Kidney (tissue), 13 donors: ENCODE measurements at regions not wholly inside any gene's neighbourhood (a gene's known extent, or its start where the extent isn't known, plus 50 kb on each side); places are given as distances from the start of the nearest gene placed in this dataset.
A peak's percentile ranks its signal among the peaks of the same experiment; 100 is the strongest.
"Not testable (repeated sequence)": the region's sequence is repeated elsewhere in the genome, so short reads cannot be mapped to it uniquely, and the experiment has no call there.

Experiments used
- DNase-seq, 5 donors: peaks; one replicate each; pipeline ENCODE4 v3.0.0-alpha.2; 2013 to 2020
- FAIRE-seq: peaks from 2 replicates; lab custom pipeline; 2012; peaks lifted over from hg19 to GRCh38; lab: Jason Lieb, UNC
- H3K27ac ChIP-seq, 2 donors: one replicate each; pipeline ENCODE4 v1.7.0; 2013; ENCODE audit warnings: low read depth in 2 of 2, low read length in 2 of 2, inconsistent platforms in 1 of 2
- H3K27me3 ChIP-seq: one replicate; pipeline ENCODE4 v1.7.1; 2013; ENCODE audit warnings: low read length, inconsistent platforms; ENCODE audit not compliant: control insufficient read depth, insufficient read depth
- H3K36me3 ChIP-seq, 3 donors: one replicate each; pipeline versions ENCODE4 v1.7.0 to v1.7.1; 2013; ENCODE audit warnings: low read length in 3 of 3, control low read depth in 1 of 3, inconsistent platforms in 1 of 3; ENCODE audit not compliant: insufficient read depth in 3 of 3, control insufficient read depth in 2 of 3
- H3K4me1 ChIP-seq, 3 donors: one replicate each; pipeline versions ENCODE4 v1.7.0 to v1.7.1; 2013; ENCODE audit warnings: low read length in 3 of 3, inconsistent platforms in 1 of 3, low read depth in 1 of 3; ENCODE audit not compliant: control insufficient read depth in 2 of 3, insufficient read depth in 2 of 3
- H3K4me3 ChIP-seq, 3 donors: one replicate each; pipeline versions ENCODE4 v1.7.0 to v1.8.1; 2013; ENCODE audit warnings: low read length in 3 of 3, control low read depth in 1 of 3, inconsistent platforms in 1 of 3
- H3K9ac ChIP-seq, 3 donors: one replicate each; pipeline versions ENCODE4 v1.7.0 to v1.7.1; 2013; ENCODE audit warnings: low read length in 3 of 3, control low read depth in 1 of 3, inconsistent platforms in 1 of 3
- H3K9me3 ChIP-seq, 3 donors: one replicate each; pipeline versions ENCODE4 v1.7.0 to v1.7.1; 2013; ENCODE audit warnings: low read length in 3 of 3, control low read depth in 1 of 3, inconsistent platforms in 1 of 3; ENCODE audit not compliant: control insufficient read depth in 2 of 3, insufficient read depth in 1 of 3
- intact Hi-C: fragments of 100-400 bp; cut with DNase I; formaldehyde crosslinking; loops from one replicate; pipeline ENCODE4 v1.11.1; 2022
- TF ChIP-seq, protein P1 (sequence below): IDR thresholded peaks from 3 replicates; pipeline ENCODE4 v1.5.1; 2012; ENCODE audit warnings: mild to moderate bottlenecking, moderate library complexity, borderline replicate concordance; ENCODE audit not compliant: insufficient read depth; ENCODE audit errors: extremely low read depth
- donor health status: control.
- donor health status: control.
- donor health status: control.
- donor health status: control.
- donor health status: control.
- donor health status: DM: yes; HTN: yes; CAD: no.
- donor health status: Normal renal cell carcinoma (clear cell type).

DNA sequence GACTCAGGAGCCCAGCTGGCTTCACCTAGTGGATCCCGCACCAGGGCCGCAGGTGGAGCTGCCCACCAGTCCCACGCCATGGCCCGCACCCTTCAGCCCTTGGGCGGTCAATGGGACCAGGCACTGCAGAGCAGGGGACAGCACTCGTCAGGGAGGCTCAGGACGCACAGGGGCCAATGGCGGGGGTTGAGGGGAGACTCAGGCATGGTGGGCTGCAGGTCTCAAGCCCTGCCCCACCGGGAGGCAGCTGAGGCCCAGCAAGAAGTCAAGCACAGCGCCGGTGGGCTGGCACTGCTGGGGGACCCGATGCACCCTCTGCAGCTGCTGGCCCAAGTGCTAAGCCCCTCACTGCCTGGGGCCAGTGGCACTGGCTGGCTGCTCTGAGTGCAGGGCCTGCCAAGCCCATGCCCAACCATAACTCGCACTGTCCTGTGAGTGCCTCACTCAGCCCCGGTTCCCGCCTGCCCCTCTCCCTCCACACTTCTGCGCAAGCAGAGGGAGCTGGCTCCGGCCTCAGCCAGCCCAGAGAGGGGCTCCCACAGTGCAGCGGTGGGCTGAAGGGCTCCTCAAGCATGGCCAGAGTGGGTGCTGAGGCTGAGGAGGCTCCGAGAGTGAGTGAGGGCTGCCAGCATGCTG, 111.7 kb upstream of the PGR start:
- intact Hi-C loops = no loop called here
- H3K9me3 ChIP-seq = no peaks in the 10 kb centered on the region
- H3K4me1 ChIP-seq = no peaks in the 10 kb centered on the region
- TF ChIP-seq, protein P1, sequence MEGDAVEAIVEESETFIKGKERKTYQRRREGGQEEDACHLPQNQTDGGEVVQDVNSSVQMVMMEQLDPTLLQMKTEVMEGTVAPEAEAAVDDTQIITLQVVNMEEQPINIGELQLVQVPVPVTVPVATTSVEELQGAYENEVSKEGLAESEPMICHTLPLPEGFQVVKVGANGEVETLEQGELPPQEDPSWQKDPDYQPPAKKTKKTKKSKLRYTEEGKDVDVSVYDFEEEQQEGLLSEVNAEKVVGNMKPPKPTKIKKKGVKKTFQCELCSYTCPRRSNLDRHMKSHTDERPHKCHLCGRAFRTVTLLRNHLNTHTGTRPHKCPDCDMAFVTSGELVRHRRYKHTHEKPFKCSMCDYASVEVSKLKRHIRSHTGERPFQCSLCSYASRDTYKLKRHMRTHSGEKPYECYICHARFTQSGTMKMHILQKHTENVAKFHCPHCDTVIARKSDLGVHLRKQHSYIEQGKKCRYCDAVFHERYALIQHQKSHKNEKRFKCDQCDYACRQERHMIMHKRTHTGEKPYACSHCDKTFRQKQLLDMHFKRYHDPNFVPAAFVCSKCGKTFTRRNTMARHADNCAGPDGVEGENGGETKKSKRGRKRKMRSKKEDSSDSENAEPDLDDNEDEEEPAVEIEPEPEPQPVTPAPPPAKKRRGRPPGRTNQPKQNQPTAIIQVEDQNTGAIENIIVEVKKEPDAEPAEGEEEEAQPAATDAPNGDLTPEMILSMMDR = no peak
- H3K4me3 ChIP-seq = no peak overlapping the region
- H3K36me3 ChIP-seq = no peaks in the 10 kb centered on the region
- H3K27ac ChIP-seq = no peak overlapping the region
- FAIRE-seq = no peak
- no peaks in the 10 kb centered on the region for H3K27me3 ChIP-seq
- H3K9ac ChIP-seq = no peak overlapping the region
- DNase-seq = peak in 1 of 5 donors; percentile 59

DNA sequence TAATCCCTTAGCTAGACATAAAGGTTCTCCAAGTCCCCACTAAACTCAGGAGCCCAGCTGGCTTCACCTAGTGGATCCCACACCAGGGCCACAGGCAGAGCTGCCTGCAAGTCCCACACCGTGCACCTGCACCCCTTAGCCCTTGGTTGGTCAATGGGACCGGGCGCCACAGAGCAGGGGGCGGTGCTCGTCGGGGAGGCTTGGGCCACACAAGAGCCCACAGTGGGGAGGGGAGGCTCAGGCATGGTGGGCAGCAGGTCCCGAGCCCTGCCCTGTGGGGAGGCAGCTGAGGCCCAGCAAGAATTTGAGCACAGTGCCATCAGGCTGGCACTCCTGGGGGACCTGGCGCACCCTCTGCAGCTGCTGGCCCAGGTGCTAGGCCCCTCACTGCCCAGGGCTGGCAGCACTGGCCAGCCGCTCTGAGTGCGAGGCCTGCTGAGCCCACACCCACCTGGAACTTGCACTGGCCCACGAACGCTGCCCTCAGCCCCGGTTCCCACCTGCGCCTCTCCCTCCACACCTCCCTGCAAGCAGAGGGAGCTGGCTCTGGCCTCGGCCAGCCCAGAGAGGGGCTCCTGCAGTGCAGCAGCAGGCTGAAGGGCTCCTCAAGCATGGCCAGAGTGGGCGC, 101.7 kb upstream of the PGR start:
- H3K27ac ChIP-seq, intact Hi-C loops, DNase-seq, H3K36me3 ChIP-seq, H3K9ac ChIP-seq, FAIRE-seq, H3K4me3 ChIP-seq, H3K9me3 ChIP-seq, H3K4me1 ChIP-seq, H3K27me3 ChIP-seq: not testable (repeated sequence)

DNA sequence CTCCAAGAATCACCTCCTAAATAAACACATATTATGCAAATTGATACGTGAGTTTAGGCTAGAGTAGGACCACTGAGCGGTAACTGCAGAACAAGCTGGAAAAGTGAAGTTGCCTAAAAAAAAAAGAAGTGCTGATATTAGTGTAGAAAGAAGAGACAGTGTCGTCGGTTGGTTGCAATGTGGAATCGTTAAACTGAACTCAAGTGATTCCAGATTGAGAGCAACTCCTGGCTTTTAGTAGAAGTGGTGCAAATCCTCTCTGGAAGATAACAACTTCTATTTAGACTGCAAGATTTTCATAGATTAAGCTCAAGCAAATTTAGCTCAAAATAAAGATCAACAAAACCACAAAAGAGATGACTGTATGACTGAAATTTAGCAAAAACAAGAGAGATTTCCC, 97.0 kb upstream of the PGR start:
- peaks cover 0 to 5% (median 2%) of the 10 kb centered on the region in 3 donors for H3K9me3 ChIP-seq
- H3K4me1 ChIP-seq = no peaks in the 10 kb centered on the region
- no peaks in the 10 kb centered on the region for H3K36me3 ChIP-seq
- no peak overlapping the region for H3K27ac ChIP-seq
- FAIRE-seq (no peak), DNase-seq (no peak)
- TF ChIP-seq, protein P1 = no peak
- intact Hi-C loops = no loop called here
- H3K4me3 ChIP-seq = no peak overlapping the region
- H3K9ac ChIP-seq = no peak overlapping the region
- no peaks in the 10 kb centered on the region for H3K27me3 ChIP-seq

DNA sequence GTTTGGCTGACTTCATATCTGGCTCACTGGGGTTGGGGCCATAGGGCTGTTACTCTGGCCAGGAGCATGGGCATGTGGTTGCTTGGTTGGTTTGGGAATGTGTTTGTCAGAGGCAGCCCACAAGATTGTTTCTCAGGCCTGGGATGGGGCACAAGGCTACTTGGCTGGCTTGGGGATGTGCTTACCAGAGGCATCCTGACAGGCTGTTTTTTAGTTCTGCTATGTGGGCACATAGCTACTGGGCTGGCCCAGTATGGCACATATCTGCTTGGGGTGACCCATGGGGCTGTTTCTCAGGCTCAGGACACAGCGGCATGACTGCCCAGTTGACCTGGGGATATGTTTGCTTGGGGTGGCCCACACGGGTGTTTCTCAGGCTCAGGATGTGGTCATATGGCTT, 94.6 kb upstream of the PGR start:
- no peak overlapping the region for H3K9ac ChIP-seq
- FAIRE-seq = no peak
- TF ChIP-seq, protein P1 = no peak
- intact Hi-C loops = no loop called here
- no peaks in the 10 kb centered on the region for H3K4me1 ChIP-seq
- H3K36me3 ChIP-seq = no peaks in the 10 kb centered on the region
- no peak for DNase-seq
- H3K27ac ChIP-seq = no peak overlapping the region
- no peaks in the 10 kb centered on the region for H3K27me3 ChIP-seq
- no peak overlapping the region for H3K4me3 ChIP-seq
- peaks cover 0 to 11% (median 2%) of the 10 kb centered on the region in 3 donors for H3K9me3 ChIP-seq

DNA sequence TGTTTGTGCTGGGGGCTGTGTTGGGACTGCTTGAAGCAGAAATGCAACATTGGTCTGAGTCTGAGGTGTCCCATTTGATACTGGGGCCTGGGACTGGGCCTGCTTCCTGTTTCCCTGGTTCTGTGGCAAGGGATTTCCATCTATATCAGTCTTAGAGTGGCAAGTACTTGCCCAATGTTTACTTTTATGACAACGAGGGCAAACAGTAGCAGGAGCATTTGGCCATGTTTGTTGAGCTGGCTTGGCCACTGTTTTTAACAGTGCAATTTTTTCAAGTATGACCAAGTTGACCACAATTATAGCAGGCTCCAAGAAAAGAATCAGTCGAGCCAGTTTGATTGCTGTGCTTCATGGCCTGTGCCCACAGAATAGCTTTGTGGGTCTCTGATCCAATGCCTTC, 88.5 kb upstream of the PGR start:
- H3K9ac ChIP-seq, H3K4me3 ChIP-seq, H3K4me1 ChIP-seq, DNase-seq, H3K27ac ChIP-seq, H3K27me3 ChIP-seq, FAIRE-seq, H3K36me3 ChIP-seq, intact Hi-C loops: not testable (repeated sequence)
- H3K9me3 ChIP-seq = peaks cover 0 to 11% (median 1%) of the 10 kb centered on the region in 3 donors

DNA sequence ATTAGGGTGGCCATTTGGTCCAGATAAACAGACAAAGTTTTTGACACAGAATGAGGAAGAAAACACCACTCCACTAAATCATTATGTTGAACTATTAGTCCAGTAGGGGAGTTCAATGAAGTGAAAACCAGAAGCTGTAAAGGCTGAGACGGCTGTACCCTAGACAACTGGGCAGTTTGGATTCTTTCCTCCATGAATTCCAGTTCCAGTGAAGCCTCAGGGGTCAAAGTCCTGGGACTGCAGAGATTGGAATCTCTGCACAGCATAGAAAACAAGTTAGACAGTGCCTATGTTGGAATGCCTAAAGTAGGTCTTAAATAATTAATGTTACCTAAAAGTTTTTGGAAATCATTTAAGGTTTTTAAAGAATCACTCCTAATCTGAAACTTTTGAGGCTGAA, 86.5 kb upstream of the PGR start:
- H3K4me3 ChIP-seq, H3K4me1 ChIP-seq, H3K36me3 ChIP-seq, H3K27me3 ChIP-seq, intact Hi-C loops, H3K9ac ChIP-seq, H3K27ac ChIP-seq, FAIRE-seq, H3K9me3 ChIP-seq: not testable (repeated sequence)
- DNase-seq = peak in 2 of 5 donors; percentile 9 to 15
